ENCODE measurements at regions not wholly inside any gene's neighbourhood (a gene's known extent, or its start where the extent isn't known, plus 50 kb on each side); places are given as distances from the start of the nearest gene placed in this dataset.
A peak's percentile ranks its signal among the peaks of the same experiment; 100 is the strongest.
"Not testable (repeated sequence)": the region's sequence is repeated elsewhere in the genome, so short reads cannot be mapped to it uniquely, and the experiment has no call there.

DNA sequence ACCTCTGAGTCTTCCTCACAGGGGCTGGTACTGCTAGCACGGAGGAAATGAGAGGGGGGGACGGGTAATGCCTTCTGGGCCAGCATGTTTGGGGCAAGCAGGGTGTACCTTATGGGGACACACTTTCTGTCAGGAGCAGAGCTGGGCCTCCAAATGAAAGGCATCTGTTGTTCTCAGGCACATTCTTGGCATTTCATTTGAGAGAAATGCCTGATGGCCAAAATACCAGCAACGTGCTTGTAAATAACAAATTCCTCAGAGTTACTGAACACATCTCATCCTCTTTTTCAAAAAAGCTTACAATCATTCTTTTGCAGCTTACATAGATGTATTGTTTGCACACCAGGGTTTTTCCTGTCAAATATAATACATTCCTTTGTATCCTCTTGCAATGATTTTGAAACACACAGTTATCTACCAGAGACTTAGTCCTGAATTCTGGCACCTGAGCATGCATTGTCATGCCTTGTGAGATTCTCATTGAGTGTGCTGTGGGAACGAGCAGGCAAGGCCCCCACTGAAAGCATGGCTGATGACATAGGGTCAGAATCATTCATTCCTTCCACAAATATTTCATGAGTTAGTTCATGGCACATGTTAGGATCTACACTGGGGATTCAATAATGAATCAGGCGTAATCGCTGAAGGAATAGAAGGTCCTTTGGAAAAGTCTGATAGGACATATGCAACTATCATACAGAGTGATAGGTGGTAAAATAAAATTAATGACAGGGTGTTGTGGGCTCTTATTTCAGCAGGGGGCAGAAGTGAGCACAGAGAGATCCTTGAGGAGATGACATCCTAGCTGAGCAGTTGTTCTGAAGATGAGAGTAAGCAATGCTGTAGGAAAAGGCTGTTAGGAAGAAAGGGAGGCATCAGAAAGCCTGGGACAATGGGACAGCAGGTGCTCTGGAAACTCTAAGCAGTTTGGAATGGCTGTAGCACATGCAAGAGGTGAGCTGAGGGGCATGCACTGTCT, 260.9 kb upstream of the TUT7 start:
- no peak for ATAC-seq (ENCODE audit: insufficient read depth, low FRiP score)

DNA sequence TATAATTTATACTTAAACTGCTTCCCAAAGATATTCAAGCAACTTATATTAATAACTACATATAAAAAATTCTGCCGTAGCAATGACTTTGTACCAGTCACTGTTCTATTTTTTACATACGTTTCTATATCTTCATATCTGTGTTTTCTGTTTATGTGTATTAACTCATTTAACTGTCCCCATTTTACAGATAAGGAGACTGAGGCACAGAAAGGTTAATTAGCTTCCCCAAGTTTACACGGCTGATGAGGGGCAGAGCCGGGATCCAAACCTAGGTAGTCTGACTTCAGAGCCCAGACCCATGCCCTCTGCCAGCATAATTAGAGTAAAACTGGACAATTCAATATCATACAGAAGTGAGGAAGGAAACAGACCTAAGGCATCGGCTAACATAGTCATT, 259.7 kb upstream of the TUT7 start:
- H3K4me1 ChIP-seq (ENCODE audit: control insufficient read depth in 5 of 5, insufficient read depth in 5 of 5, low read length in 5 of 5), result peaks cover 0 to 12% (median 0%) of the 10 kb centered on the region in 5 donors
- H3K36me3 ChIP-seq (ENCODE audit: control insufficient read depth in 4 of 4, insufficient read depth in 4 of 4, low read length in 4 of 4), result no peaks in the 10 kb centered on the region
- H3K27me3 ChIP-seq (ENCODE audit: control insufficient read depth in 3 of 3, insufficient read depth in 3 of 3, low read length in 2 of 3), result no peaks in the 10 kb centered on the region
- no peak overlapping the region for H3K27ac ChIP-seq (ENCODE audit: low read depth in 1 of 2, low read length in 1 of 2)
- no peak overlapping the region for H3K4me3 ChIP-seq
- 87 to 92% methylated on average over 5 of the region's 5 CpGs for WGBS, 2 donors
- DNase-seq (no peak), ATAC-seq (ENCODE audit: insufficient read depth, low FRiP score) (no peak)
- TF ChIP-seq, protein P1, sequence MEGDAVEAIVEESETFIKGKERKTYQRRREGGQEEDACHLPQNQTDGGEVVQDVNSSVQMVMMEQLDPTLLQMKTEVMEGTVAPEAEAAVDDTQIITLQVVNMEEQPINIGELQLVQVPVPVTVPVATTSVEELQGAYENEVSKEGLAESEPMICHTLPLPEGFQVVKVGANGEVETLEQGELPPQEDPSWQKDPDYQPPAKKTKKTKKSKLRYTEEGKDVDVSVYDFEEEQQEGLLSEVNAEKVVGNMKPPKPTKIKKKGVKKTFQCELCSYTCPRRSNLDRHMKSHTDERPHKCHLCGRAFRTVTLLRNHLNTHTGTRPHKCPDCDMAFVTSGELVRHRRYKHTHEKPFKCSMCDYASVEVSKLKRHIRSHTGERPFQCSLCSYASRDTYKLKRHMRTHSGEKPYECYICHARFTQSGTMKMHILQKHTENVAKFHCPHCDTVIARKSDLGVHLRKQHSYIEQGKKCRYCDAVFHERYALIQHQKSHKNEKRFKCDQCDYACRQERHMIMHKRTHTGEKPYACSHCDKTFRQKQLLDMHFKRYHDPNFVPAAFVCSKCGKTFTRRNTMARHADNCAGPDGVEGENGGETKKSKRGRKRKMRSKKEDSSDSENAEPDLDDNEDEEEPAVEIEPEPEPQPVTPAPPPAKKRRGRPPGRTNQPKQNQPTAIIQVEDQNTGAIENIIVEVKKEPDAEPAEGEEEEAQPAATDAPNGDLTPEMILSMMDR (IDR thresholded peaks at IDR 0.05; ENCODE audit: control extremely low read depth, extremely low read depth), result no peak
- no peak overlapping the region for H3K9ac ChIP-seq (ENCODE audit: insufficient read depth in 1 of 2, low read length in 2 of 2)
- H3K9me3 ChIP-seq (ENCODE audit: control insufficient read depth in 4 of 4, insufficient read depth in 3 of 4, low read length in 3 of 4), result no peaks in the 10 kb centered on the region

More for the DNA sequence above, 260.9 kb upstream of the TUT7 start:
- Histone ChIP-seq H3K27me3 (ENCODE audit: control insufficient read depth in 3 of 3, insufficient read depth in 3 of 3, low read length in 2 of 3) (no peaks in the 10 kb centered on the region), H3K9me3 (ENCODE audit: control insufficient read depth in 4 of 4, insufficient read depth in 3 of 4, low read length in 3 of 4) (no peaks in the 10 kb centered on the region), H3K27ac (ENCODE audit: low read depth in 1 of 2, low read length in 1 of 2) (no peak overlapping the region), H3K36me3 (ENCODE audit: control insufficient read depth in 4 of 4, insufficient read depth in 4 of 4, low read length in 4 of 4) (no peaks in the 10 kb centered on the region), H3K9ac (ENCODE audit: insufficient read depth in 1 of 2, low read length in 2 of 2) (no peak overlapping the region), H3K4me3 (no peak overlapping the region), H3K4me1 (ENCODE audit: control insufficient read depth in 5 of 5, insufficient read depth in 5 of 5, low read length in 5 of 5) (peaks cover 0 to 12% (median 0%) of the 10 kb centered on the region in 5 donors)
- WGBS, 2 donors, result 70 to 82% methylated on average over 6 of the region's 6 CpGs
- TF ChIP-seq, protein P1 (IDR thresholded peaks at IDR 0.05; ENCODE audit: control extremely low read depth, extremely low read depth), result no peak
- DNase-seq, result peak; percentile 54 to 69 (median 65)

DNA sequence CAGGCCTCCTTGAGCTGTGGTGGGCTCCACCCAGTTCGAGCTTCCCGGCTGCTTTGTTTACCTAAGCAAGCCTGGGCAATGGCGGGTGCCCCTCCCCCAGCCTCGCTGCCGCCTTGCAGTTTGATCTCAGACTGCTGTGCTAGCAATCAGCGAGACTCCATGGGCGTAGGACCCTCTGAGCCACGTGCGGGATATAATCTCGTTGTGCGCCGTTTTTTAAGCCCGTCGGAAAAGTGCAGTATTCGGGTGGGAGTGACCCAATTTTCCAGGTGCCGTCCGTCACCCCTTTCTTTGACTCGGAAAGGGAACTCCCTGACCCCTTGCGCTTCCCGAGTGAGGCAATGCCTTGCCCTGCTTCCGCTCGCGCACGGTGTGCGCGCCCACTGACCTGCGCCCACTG, 257.3 kb upstream of the TUT7 start:
- H3K9ac ChIP-seq (ENCODE audit: insufficient read depth in 1 of 2, low read length in 2 of 2); H3K9me3 ChIP-seq (ENCODE audit: control insufficient read depth in 4 of 4, insufficient read depth in 3 of 4, low read length in 3 of 4); H3K36me3 ChIP-seq (ENCODE audit: control insufficient read depth in 4 of 4, insufficient read depth in 4 of 4, low read length in 4 of 4); H3K27me3 ChIP-seq (ENCODE audit: control insufficient read depth in 3 of 3, insufficient read depth in 3 of 3, low read length in 2 of 3); H3K27ac ChIP-seq (ENCODE audit: low read depth in 1 of 2, low read length in 1 of 2); DNase-seq; ATAC-seq (ENCODE audit: insufficient read depth, low FRiP score); H3K4me3 ChIP-seq: not testable (repeated sequence)
- H3K4me1 ChIP-seq (ENCODE audit: control insufficient read depth in 5 of 5, insufficient read depth in 5 of 5, low read length in 5 of 5), result peaks cover 0 to 12% (median 0%) of the 10 kb centered on the region in 5 donors
- 86 to 89% methylated on average over 19 to 22 of the region's 27 CpGs for WGBS, 2 donors

DNA sequence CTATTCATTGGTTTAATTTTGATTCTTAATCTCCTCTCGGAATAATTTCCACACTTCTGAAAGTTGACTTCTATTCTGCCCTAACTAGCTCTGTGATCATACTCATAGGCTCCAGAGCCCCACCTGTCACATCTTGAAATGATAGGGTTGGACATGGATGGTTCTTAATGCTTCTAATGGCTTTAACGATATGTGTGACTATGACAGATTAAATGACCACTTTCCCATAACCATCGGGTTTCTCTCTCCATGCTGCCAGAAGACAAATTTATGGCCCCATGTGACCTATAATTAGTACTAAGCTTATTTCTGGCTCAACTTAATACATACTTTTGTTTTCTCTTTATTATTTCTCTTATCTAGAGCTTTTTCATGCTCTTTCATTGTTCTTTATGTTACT, 251.1 kb upstream of the TUT7 start:
- no peaks in the 10 kb centered on the region for H3K36me3 ChIP-seq (ENCODE audit: control insufficient read depth in 4 of 4, insufficient read depth in 4 of 4, low read length in 4 of 4)
- no peak overlapping the region for H3K4me3 ChIP-seq
- no peak overlapping the region for H3K27ac ChIP-seq (ENCODE audit: low read depth in 1 of 2, low read length in 1 of 2)
- H3K4me1 ChIP-seq (ENCODE audit: control insufficient read depth in 5 of 5, insufficient read depth in 5 of 5, low read length in 5 of 5), result peaks cover 0 to 11% (median 4%) of the 10 kb centered on the region in 5 donors
- H3K9me3 ChIP-seq (ENCODE audit: control insufficient read depth in 4 of 4, insufficient read depth in 3 of 4, low read length in 3 of 4), result no peaks in the 10 kb centered on the region
- no peaks in the 10 kb centered on the region for H3K27me3 ChIP-seq (ENCODE audit: control insufficient read depth in 3 of 3, insufficient read depth in 3 of 3, low read length in 2 of 3)
- ATAC-seq (ENCODE audit: insufficient read depth, low FRiP score), result no peak
- TF ChIP-seq, protein P1 (IDR thresholded peaks at IDR 0.05; ENCODE audit: control extremely low read depth, extremely low read depth), result no peak
- no peak overlapping the region for H3K9ac ChIP-seq (ENCODE audit: insufficient read depth in 1 of 2, low read length in 2 of 2)
- DNase-seq, result no peak
- 71 to 72% methylated on average over 3 of the region's 3 CpGs for WGBS, 2 donors

Data from lung (tissue), 11 donors.